Duodenal mucosa (tissue), 2 donors: ENCODE measurements at regions not wholly inside any gene's neighbourhood (a gene's known extent, or its start where the extent isn't known, plus 50 kb on each side); places are given as distances from the start of the nearest gene placed in this dataset.
"Not testable (repeated sequence)": the region's sequence is repeated elsewhere in the genome, so short reads cannot be mapped to it uniquely, and the experiment has no call there.

Experiments
- H3K27ac ChIP-seq: one replicate; pipeline ENCODE4 v1.7.0; 2013; ENCODE audit warnings: low read depth, low read length
- H3K27me3 ChIP-seq, 2 donors: one replicate each; pipeline ENCODE4 v1.7.0; 2013; ENCODE audit warnings: low read length in 2 of 2, control low read depth in 1 of 2; ENCODE audit not compliant: insufficient read depth in 2 of 2, control insufficient read depth in 1 of 2
- H3K36me3 ChIP-seq, 2 donors: one replicate each; pipeline ENCODE4 v1.7.0; 2013; ENCODE audit warnings: low read length in 2 of 2, control low read depth in 1 of 2; ENCODE audit not compliant: insufficient read depth in 2 of 2, control insufficient read depth in 1 of 2
- H3K4me1 ChIP-seq, 2 donors: one replicate each; pipeline ENCODE4 v1.7.0; 2013; ENCODE audit warnings: low read length in 2 of 2, control low read depth in 1 of 2; ENCODE audit not compliant: insufficient read depth in 2 of 2, control insufficient read depth in 1 of 2
- H3K4me3 ChIP-seq, 2 donors: one replicate each; pipeline ENCODE4 v1.7.0; 2013; ENCODE audit warnings: low read length in 2 of 2, low read depth in 1 of 2
- H3K9ac ChIP-seq, 2 donors: one replicate each; pipeline ENCODE4 v1.7.0; 2013; ENCODE audit warnings: low read length in 2 of 2, low read depth in 1 of 2
- H3K9me3 ChIP-seq, 2 donors: one replicate each; pipeline ENCODE4 v1.7.0; 2013; ENCODE audit warnings: low read length in 2 of 2, control low read depth in 1 of 2; ENCODE audit not compliant: control insufficient read depth in 1 of 2

DNA sequence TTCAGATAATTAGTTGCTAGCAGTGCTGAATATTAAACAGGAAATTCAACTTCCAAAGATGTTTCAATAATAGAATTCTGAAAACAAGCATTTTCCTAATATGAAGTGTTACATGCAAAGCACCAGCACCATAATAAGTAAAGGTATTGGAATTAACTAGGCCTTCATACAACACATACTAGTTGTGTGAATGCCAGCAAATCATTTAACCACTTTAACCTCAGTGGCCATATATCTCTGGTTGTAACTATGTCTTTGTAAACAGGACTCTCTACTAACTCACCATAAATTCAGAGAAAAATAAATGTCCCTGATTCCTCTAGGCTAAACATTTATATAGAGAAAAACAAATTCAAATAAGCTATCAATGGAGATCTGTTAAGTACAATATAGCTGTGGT is 65.1 kb upstream of the NBPF26 start:
- not testable (repeated sequence) for H3K4me1 ChIP-seq, H3K27me3 ChIP-seq, H3K36me3 ChIP-seq, H3K27ac ChIP-seq, H3K9ac ChIP-seq, H3K4me3 ChIP-seq, H3K9me3 ChIP-seq

- H3K27ac ChIP-seq, H3K27me3 ChIP-seq, H3K36me3 ChIP-seq, H3K4me3 ChIP-seq, H3K4me1 ChIP-seq, H3K9ac ChIP-seq, H3K9me3 ChIP-seq: not testable (repeated sequence)
Measured at GRCh38 chr1:120659133-120659532, 64.6 kb upstream of the NBPF26 start.

DNA sequence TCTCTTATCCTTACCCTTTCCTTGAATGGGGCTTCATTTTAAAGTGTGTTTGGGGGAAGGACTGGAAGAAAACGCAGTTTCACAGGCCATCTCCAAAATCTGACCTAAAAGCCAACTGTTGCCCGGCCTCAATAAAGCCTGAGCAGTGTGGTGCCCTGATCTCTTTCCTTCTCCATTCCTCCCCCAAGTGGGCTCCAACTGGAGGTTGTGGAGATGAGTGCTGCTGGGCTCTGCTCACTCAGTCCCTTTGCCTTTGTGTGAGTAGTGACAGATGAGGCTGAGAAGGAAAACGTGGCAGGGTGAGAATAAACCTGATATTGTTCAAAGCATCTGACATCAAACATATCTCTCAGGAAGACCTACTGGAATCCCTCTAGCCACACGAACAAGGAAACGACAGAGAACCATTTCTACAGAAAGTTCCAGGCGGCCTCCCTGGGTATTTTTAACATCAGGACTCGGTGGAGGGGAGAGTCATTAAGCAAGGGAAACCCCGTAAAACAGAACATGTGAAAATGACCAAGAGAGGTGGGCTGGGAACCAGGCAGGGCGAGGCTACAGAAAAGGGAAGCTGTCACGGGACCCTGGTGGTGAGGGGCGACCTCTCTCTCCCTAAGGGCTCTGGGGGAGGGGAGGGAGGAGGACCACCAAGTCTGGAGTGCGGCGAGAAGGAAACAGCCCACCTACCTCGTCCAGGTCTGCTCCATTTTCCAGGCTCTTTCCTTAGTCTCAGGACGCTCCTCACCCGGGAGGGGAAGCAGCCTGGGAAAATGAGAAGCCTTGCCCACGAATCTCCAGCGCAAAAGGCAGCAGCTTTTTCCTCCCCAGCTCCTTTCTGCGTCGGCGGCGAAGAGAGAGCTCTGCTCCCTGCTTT is 59.1 kb upstream of the NBPF26 start:
- not testable (repeated sequence) for H3K4me3 ChIP-seq, H3K4me1 ChIP-seq, H3K9me3 ChIP-seq, H3K36me3 ChIP-seq, H3K9ac ChIP-seq, H3K27ac ChIP-seq, H3K27me3 ChIP-seq

DNA sequence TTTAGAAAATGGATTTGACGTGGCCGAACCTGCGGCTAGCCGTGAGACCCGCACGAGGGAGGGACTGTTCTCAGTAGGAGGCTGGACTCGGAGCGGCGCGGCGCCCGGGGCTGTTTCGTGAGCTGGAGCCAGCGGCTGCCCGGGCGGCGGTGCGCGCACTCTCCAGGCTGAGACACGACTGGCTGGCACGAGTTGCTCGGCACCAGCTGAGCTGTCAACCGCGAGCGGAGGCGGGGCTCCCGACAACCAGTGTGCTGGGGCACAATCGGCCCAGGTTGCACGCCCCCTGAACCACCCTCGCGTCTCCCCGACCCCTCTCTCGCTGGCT is 58.5 kb upstream of the NBPF26 start:
- not testable (repeated sequence) for H3K27me3 ChIP-seq, H3K9me3 ChIP-seq, H3K27ac ChIP-seq, H3K4me3 ChIP-seq, H3K36me3 ChIP-seq, H3K4me1 ChIP-seq, H3K9ac ChIP-seq

DNA sequence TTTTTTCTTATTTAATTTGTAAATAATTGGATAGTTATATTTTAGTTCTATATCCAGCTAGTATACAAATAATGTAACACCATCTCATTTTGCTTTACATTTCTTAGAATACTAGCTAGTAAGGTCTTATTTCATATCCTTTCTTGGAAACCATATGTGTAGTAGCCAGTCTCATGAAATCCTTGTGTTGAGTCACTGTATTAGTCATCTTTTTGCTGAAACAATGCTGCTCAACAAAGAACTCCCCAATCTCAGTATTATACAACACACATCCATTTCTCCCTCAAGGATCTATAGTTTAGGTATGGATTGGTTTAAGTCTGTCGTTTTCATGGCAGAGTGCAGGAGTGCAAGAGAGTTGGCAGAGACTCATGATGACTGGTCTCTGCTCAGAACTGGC is 55.6 kb upstream of the NBPF26 start:
- not testable (repeated sequence) for H3K9ac ChIP-seq, H3K4me3 ChIP-seq, H3K9me3 ChIP-seq, H3K27ac ChIP-seq, H3K4me1 ChIP-seq, H3K36me3 ChIP-seq, H3K27me3 ChIP-seq
